ENCODE measurements at regions not wholly inside any gene's neighbourhood (a gene's known extent, or its start where the extent isn't known, plus 50 kb on each side); places are given as distances from the start of the nearest gene placed in this dataset.
"Not testable (repeated sequence)": the region's sequence is repeated elsewhere in the genome, so short reads cannot be mapped to it uniquely, and the experiment has no call there.

- FAIRE-seq (no peak), DNase-seq (no peak)
- H3K9me3 ChIP-seq (ENCODE audit: control insufficient read depth in 2 of 2, insufficient read depth in 1 of 2, low read depth in 1 of 2, low read length in 1 of 2), result peaks cover 0 to 2% of the 10 kb centered on the region in 2 donors
- no peak overlapping the region for H3K4me3 ChIP-seq (ENCODE audit: low read depth in 1 of 3, low read length in 3 of 3)
- peaks cover 0 to 13% (median 0%) of the 10 kb centered on the region in 3 donors for H3K4me1 ChIP-seq (ENCODE audit: control insufficient read depth in 3 of 3, insufficient read depth in 2 of 3, low read depth in 1 of 3, low read length in 2 of 3)
- 94 to 99% (median 97%) methylated on average over 12 of the region's 12 CpGs for WGBS, 3 donors
- H3K36me3 ChIP-seq (ENCODE audit: control insufficient read depth in 3 of 3, insufficient read depth in 2 of 3, low read depth in 1 of 3, low read length in 3 of 3), result no peaks in the 10 kb centered on the region
- no peaks in the 10 kb centered on the region for H3K27me3 ChIP-seq (ENCODE audit: control insufficient read depth in 3 of 3, insufficient read depth in 3 of 3, low read length in 3 of 3)
- H3K27ac ChIP-seq (ENCODE audit: low read depth in 1 of 3, low read length in 2 of 3), result no peak overlapping the region
Observed at GRCh38 chr7:81294897-81295515, 376.2 kb upstream of the SEMA3C start.

GRCh38 chr7:81293806-81294205 is 375.0 kb upstream of the SEMA3C start:
- Histone ChIP-seq H3K27me3 (ENCODE audit: control insufficient read depth in 3 of 3, insufficient read depth in 3 of 3, low read length in 3 of 3) (no peaks in the 10 kb centered on the region), H3K9me3 (ENCODE audit: control insufficient read depth in 2 of 2, insufficient read depth in 1 of 2, low read depth in 1 of 2, low read length in 1 of 2) (peaks cover 0 to 2% of the 10 kb centered on the region in 2 donors), H3K27ac (ENCODE audit: low read depth in 1 of 3, low read length in 2 of 3) (no peak overlapping the region), H3K4me1 (ENCODE audit: control insufficient read depth in 3 of 3, insufficient read depth in 2 of 3, low read depth in 1 of 3, low read length in 2 of 3) (peaks cover 0 to 10% (median 0%) of the 10 kb centered on the region in 3 donors), H3K36me3 (ENCODE audit: control insufficient read depth in 3 of 3, insufficient read depth in 2 of 3, low read depth in 1 of 3, low read length in 3 of 3) (no peaks in the 10 kb centered on the region), H3K4me3 (ENCODE audit: low read depth in 1 of 3, low read length in 3 of 3) (no peak overlapping the region)
- 82 to 92% (median 90%) methylated on average over 1 of the region's 1 CpG for WGBS, 3 donors
- FAIRE-seq, result no peak
- DNase-seq, result no peak

- not testable (repeated sequence) for H3K9me3 ChIP-seq (ENCODE audit: control insufficient read depth in 2 of 2, insufficient read depth in 1 of 2, low read depth in 1 of 2, low read length in 1 of 2); H3K27me3 ChIP-seq (ENCODE audit: control insufficient read depth in 3 of 3, insufficient read depth in 3 of 3, low read length in 3 of 3); H3K4me1 ChIP-seq (ENCODE audit: control insufficient read depth in 3 of 3, insufficient read depth in 2 of 3, low read depth in 1 of 3, low read length in 2 of 3); FAIRE-seq; H3K4me3 ChIP-seq (ENCODE audit: low read depth in 1 of 3, low read length in 3 of 3); H3K36me3 ChIP-seq (ENCODE audit: control insufficient read depth in 3 of 3, insufficient read depth in 2 of 3, low read depth in 1 of 3, low read length in 3 of 3); H3K27ac ChIP-seq (ENCODE audit: low read depth in 1 of 3, low read length in 2 of 3); DNase-seq
- 89 to 95% (median 90%) methylated on average over 4 of the region's 4 CpGs for WGBS, 3 donors
Observed at GRCh38 chr7:81286754-81287153, 367.9 kb upstream of the SEMA3C start.

- Histone ChIP-seq H3K27ac (ENCODE audit: low read depth in 1 of 3, low read length in 2 of 3) (no peak overlapping the region), H3K27me3 (ENCODE audit: control insufficient read depth in 3 of 3, insufficient read depth in 3 of 3, low read length in 3 of 3) (no peaks in the 10 kb centered on the region), H3K36me3 (ENCODE audit: control insufficient read depth in 3 of 3, insufficient read depth in 2 of 3, low read depth in 1 of 3, low read length in 3 of 3) (no peaks in the 10 kb centered on the region), H3K4me3 (ENCODE audit: low read depth in 1 of 3, low read length in 3 of 3) (no peak overlapping the region), H3K9me3 (ENCODE audit: control insufficient read depth in 2 of 2, insufficient read depth in 1 of 2, low read depth in 1 of 2, low read length in 1 of 2) (no peaks in the 10 kb centered on the region), H3K4me1 (ENCODE audit: control insufficient read depth in 3 of 3, insufficient read depth in 2 of 3, low read depth in 1 of 3, low read length in 2 of 3) (no peaks in the 10 kb centered on the region)
- no peak for DNase-seq
- FAIRE-seq, result no peak
- 89 to 96% (median 94%) methylated on average over 4 of the region's 4 CpGs for WGBS, 3 donors
Observed at GRCh38 chr7:81285142-81285871, 366.5 kb upstream of the SEMA3C start.

- Histone ChIP-seq H3K9me3 (ENCODE audit: control insufficient read depth in 2 of 2, insufficient read depth in 1 of 2, low read depth in 1 of 2, low read length in 1 of 2) (no peaks in the 10 kb centered on the region), H3K27ac (ENCODE audit: low read depth in 1 of 3, low read length in 2 of 3) (no peak overlapping the region), H3K4me3 (ENCODE audit: low read depth in 1 of 3, low read length in 3 of 3) (no peak overlapping the region), H3K4me1 (ENCODE audit: control insufficient read depth in 3 of 3, insufficient read depth in 2 of 3, low read depth in 1 of 3, low read length in 2 of 3) (no peaks in the 10 kb centered on the region), H3K27me3 (ENCODE audit: control insufficient read depth in 3 of 3, insufficient read depth in 3 of 3, low read length in 3 of 3) (no peaks in the 10 kb centered on the region), H3K36me3 (ENCODE audit: control insufficient read depth in 3 of 3, insufficient read depth in 2 of 3, low read depth in 1 of 3, low read length in 3 of 3) (no peaks in the 10 kb centered on the region)
- DNase-seq, result no peak
- FAIRE-seq, result no peak
- WGBS, 3 donors, result 85 to 95% (median 89%) methylated on average over 1 of the region's 1 CpG
Observed at GRCh38 chr7:81284576-81284975, 365.7 kb upstream of the SEMA3C start.

GRCh38 chr7:81280531-81280930 is 361.7 kb upstream of the SEMA3C start:
- H3K27ac ChIP-seq (ENCODE audit: low read depth in 1 of 3, low read length in 2 of 3), result no peak overlapping the region
- FAIRE-seq, result no peak
- H3K4me1 ChIP-seq (ENCODE audit: control insufficient read depth in 3 of 3, insufficient read depth in 2 of 3, low read depth in 1 of 3, low read length in 2 of 3), result no peaks in the 10 kb centered on the region
- H3K27me3 ChIP-seq (ENCODE audit: control insufficient read depth in 3 of 3, insufficient read depth in 3 of 3, low read length in 3 of 3), result no peaks in the 10 kb centered on the region
- no peak for DNase-seq
- no peaks in the 10 kb centered on the region for H3K36me3 ChIP-seq (ENCODE audit: control insufficient read depth in 3 of 3, insufficient read depth in 2 of 3, low read depth in 1 of 3, low read length in 3 of 3)
- H3K9me3 ChIP-seq (ENCODE audit: control insufficient read depth in 2 of 2, insufficient read depth in 1 of 2, low read depth in 1 of 2, low read length in 1 of 2), result no peaks in the 10 kb centered on the region
- no peak overlapping the region for H3K4me3 ChIP-seq (ENCODE audit: low read depth in 1 of 3, low read length in 3 of 3)

GRCh38 chr7:81277691-81278090 is 358.8 kb upstream of the SEMA3C start:
- no peaks in the 10 kb centered on the region for H3K36me3 ChIP-seq (ENCODE audit: control insufficient read depth in 3 of 3, insufficient read depth in 2 of 3, low read depth in 1 of 3, low read length in 3 of 3)
- no peaks in the 10 kb centered on the region for H3K9me3 ChIP-seq (ENCODE audit: control insufficient read depth in 2 of 2, insufficient read depth in 1 of 2, low read depth in 1 of 2, low read length in 1 of 2)
- no peak for DNase-seq
- H3K27ac ChIP-seq (ENCODE audit: low read depth in 1 of 3, low read length in 2 of 3), result no peak overlapping the region
- no peak for FAIRE-seq
- no peaks in the 10 kb centered on the region for H3K4me1 ChIP-seq (ENCODE audit: control insufficient read depth in 3 of 3, insufficient read depth in 2 of 3, low read depth in 1 of 3, low read length in 2 of 3)
- WGBS, 3 donors, result 57 to 82% (median 67%) methylated on average over 2 of the region's 2 CpGs
- no peak overlapping the region for H3K4me3 ChIP-seq (ENCODE audit: low read depth in 1 of 3, low read length in 3 of 3)
- H3K27me3 ChIP-seq (ENCODE audit: control insufficient read depth in 3 of 3, insufficient read depth in 3 of 3, low read length in 3 of 3), result no peaks in the 10 kb centered on the region

GRCh38 chr7:81273601-81274397 is 354.9 kb upstream of the SEMA3C start:
- H3K4me3 ChIP-seq (ENCODE audit: low read depth in 1 of 3, low read length in 3 of 3), result no peak overlapping the region
- no peaks in the 10 kb centered on the region for H3K36me3 ChIP-seq (ENCODE audit: control insufficient read depth in 3 of 3, insufficient read depth in 2 of 3, low read depth in 1 of 3, low read length in 3 of 3)
- H3K27me3 ChIP-seq (ENCODE audit: control insufficient read depth in 3 of 3, insufficient read depth in 3 of 3, low read length in 3 of 3), result no peaks in the 10 kb centered on the region
- no peaks in the 10 kb centered on the region for H3K9me3 ChIP-seq (ENCODE audit: control insufficient read depth in 2 of 2, insufficient read depth in 1 of 2, low read depth in 1 of 2, low read length in 1 of 2)
- no peak for FAIRE-seq
- H3K4me1 ChIP-seq (ENCODE audit: control insufficient read depth in 3 of 3, insufficient read depth in 2 of 3, low read depth in 1 of 3, low read length in 2 of 3), result no peaks in the 10 kb centered on the region
- H3K27ac ChIP-seq (ENCODE audit: low read depth in 1 of 3, low read length in 2 of 3), result no peak overlapping the region
- WGBS, 3 donors, result 71 to 80% (median 73%) methylated on average over 6 of the region's 6 CpGs
- DNase-seq, result no peak
